Chondrocyte (in vitro differentiated cells): ENCODE measurements at regions not wholly inside any gene's neighbourhood (a gene's known extent, or its start where the extent isn't known, plus 50 kb on each side); places are given as distances from the start of the nearest gene placed in this dataset.

Source experiments
- DNase-seq: peaks from one replicate; pipeline ENCODE4 v3.0.0; 2021; ENCODE audit warnings: mixed read lengths, low spot score
- H3K27ac Mint-ChIP-seq: one replicate; pipeline ENCODE4 v1.8.0; 2021; ENCODE audit warnings: mild to moderate bottlenecking, moderate library complexity, mixed read lengths; ENCODE audit not compliant: unreplicated experiment
- H3K27me3 Mint-ChIP-seq: 2 replicates; pipeline ENCODE4 v1.8.0; 2021; ENCODE audit warnings: low read depth, mixed read lengths
- H3K36me3 Mint-ChIP-seq: 2 replicates; pipeline ENCODE4 v1.8.0; 2021; ENCODE audit warnings: low read depth, mixed read lengths
- H3K4me1 Mint-ChIP-seq: 2 replicates; pipeline ENCODE4 v1.8.0; 2021; ENCODE audit warnings: low read depth, mild to moderate bottlenecking, mixed read lengths
- H3K4me3 Mint-ChIP-seq: one replicate; pipeline ENCODE4 v1.8.0; 2021; ENCODE audit warnings: mild to moderate bottlenecking, moderate library complexity, mixed read lengths; ENCODE audit not compliant: unreplicated experiment
- H3K9me3 Mint-ChIP-seq: 2 replicates; pipeline ENCODE4 v1.8.0; 2021; ENCODE audit warnings: low read depth, mixed read lengths
- CTCF ChIP-seq: fragments of 200-600 bp; sonication (generic); IDR thresholded peaks from 2 replicates; pipeline ENCODE4 v1.5.0; 2021; ENCODE audit warnings: antibody characterized with exemption, mild to moderate bottlenecking, moderate library complexity

GRCh38 chr2:219720956-219721355 lies 93.5 kb downstream of the SLC4A3 start:
- no peaks in the 10 kb centered on the region for H3K36me3 Mint-ChIP-seq
- no peak overlapping the region for H3K4me3 Mint-ChIP-seq
- no peak for DNase-seq
- H3K4me1 Mint-ChIP-seq: peaks cover 6% of the 10 kb centered on the region
- no peak overlapping the region for H3K27ac Mint-ChIP-seq
- no peak for TF ChIP-seq CTCF
- peaks cover 3% of the 10 kb centered on the region for H3K27me3 Mint-ChIP-seq
- no peaks in the 10 kb centered on the region for H3K9me3 Mint-ChIP-seq

DNA sequence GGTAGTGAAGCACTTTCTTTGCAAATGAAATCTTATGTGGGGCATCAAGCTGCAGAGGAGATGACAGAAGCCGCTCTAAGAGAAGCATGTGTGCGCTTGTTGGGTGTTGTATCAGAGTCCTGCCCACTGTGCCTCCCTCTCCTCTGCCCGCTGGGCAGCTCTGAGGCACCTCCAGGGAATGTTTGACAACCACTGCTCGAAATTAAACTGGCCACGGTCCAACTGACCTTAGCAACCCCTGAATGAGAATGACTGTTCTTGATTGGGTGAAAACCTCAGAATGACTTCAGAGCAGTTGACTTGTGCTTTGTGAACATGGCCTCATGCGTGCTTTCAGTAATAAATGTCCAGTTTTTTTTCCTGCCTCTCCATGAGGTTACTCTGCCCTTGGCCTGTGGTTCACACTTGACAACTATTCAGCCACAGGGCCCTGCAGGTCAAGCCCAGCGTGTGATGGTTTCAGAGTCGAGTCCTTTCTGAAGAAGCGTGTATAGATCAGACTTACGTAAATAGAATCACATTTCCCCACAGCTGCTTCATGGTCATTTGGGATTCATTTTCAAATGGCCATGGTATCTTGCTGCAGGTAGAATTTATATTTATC lies 94.9 kb downstream of the SLC4A3 start:
- DNase-seq: no peak
- Mint-ChIP-seq H3K36me3 (no peaks in the 10 kb centered on the region), H3K9me3 (no peaks in the 10 kb centered on the region), H3K4me3 (no peak overlapping the region), H3K27me3 (peaks cover 3% of the 10 kb centered on the region), H3K27ac (no peak overlapping the region), H3K4me1 (peaks cover 6% of the 10 kb centered on the region)
- no peak for TF ChIP-seq CTCF

DNA sequence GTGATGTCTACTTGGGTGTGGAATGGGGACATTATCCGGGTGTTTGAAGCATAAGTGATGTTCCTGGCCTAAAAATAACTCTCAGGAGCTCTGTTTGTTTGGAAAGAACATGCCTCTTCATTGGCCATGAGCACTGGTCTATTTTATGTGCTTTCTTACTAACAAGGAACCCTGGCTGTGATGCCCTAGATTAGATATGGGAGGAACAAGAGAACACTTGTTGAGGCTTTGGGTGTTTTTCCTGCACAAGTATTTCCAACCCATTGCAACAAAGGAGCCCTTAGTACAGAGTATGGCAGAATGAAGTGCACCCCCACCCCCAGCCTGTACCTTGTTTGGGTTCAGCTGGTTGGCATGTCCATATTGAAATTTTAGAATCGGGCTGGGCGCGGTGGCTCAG lies 95.9 kb downstream of the SLC4A3 start:
- H3K27me3 Mint-ChIP-seq: peaks cover 2% of the 10 kb centered on the region
- H3K9me3 Mint-ChIP-seq: no peaks in the 10 kb centered on the region
- TF ChIP-seq CTCF: no peak
- DNase-seq: no peak
- no peaks in the 10 kb centered on the region for H3K36me3 Mint-ChIP-seq
- H3K27ac Mint-ChIP-seq: no peak overlapping the region
- H3K4me1 Mint-ChIP-seq: peaks cover 6% of the 10 kb centered on the region
- H3K4me3 Mint-ChIP-seq: no peak overlapping the region

- H3K9me3 Mint-ChIP-seq: no peaks in the 10 kb centered on the region
- no peak for TF ChIP-seq CTCF
- no peaks in the 10 kb centered on the region for H3K36me3 Mint-ChIP-seq
- H3K27me3 Mint-ChIP-seq: no peaks in the 10 kb centered on the region
- H3K27ac Mint-ChIP-seq: no peak overlapping the region
- peaks cover 6% of the 10 kb centered on the region for H3K4me1 Mint-ChIP-seq
- DNase-seq: no peak
- H3K4me3 Mint-ChIP-seq: no peak overlapping the region
These were observed 97.2 kb downstream of the SLC4A3 start for GRCh38 chr2:219724628-219725027.

- no peaks in the 10 kb centered on the region for H3K9me3 Mint-ChIP-seq
- no peak for DNase-seq
- H3K4me3 Mint-ChIP-seq: no peak overlapping the region
- H3K36me3 Mint-ChIP-seq: no peaks in the 10 kb centered on the region
- no peak overlapping the region for H3K27ac Mint-ChIP-seq
- peak; percentile 29 for TF ChIP-seq CTCF
- H3K4me1 Mint-ChIP-seq: peaks cover 6% of the 10 kb centered on the region
- H3K27me3 Mint-ChIP-seq: no peaks in the 10 kb centered on the region
These were observed 99.5 kb downstream of the SLC4A3 start for GRCh38 chr2:219726916-219727315.
